GM04504 (cell line): ENCODE measurements at regions not wholly inside any gene's neighbourhood (a gene's known extent, or its start where the extent isn't known, plus 50 kb on each side); places are given as distances from the start of the nearest gene placed in this dataset.
A peak's percentile ranks its signal among the peaks of the same experiment; 100 is the strongest.

Experiments used
- DNase-seq: peaks from one replicate; pipeline ENCODE4 v3.0.0-alpha.2; 2012; ENCODE audit warnings: low read depth

- no peak for DNase-seq
Observed at GRCh38 chr2:11044201-11044600, 111.1 kb upstream of the SLC66A3 start.

DNA sequence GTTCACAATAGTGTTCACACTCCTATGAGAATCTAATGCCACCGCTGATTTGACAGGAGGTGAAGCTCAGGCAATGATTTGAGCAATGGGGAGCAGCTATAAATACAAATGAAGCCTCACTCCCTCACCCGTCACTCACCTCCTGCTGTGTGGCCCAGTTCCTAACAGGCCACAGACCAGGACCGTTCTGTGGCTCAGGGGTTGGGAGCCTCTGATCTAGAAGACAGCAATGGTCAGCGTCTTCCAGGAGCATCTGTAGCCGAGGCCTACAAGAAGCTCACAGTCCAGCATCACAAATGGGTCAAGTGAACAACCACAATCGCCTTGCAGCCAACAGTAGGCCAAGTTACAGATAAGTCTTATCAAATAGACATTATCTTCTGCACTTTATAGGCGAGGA, 110.0 kb upstream of the SLC66A3 start:
- no peak for DNase-seq

- DNase-seq, result no peak
Observed at GRCh38 chr2:11048335-11049008, 106.8 kb upstream of the SLC66A3 start.

DNA sequence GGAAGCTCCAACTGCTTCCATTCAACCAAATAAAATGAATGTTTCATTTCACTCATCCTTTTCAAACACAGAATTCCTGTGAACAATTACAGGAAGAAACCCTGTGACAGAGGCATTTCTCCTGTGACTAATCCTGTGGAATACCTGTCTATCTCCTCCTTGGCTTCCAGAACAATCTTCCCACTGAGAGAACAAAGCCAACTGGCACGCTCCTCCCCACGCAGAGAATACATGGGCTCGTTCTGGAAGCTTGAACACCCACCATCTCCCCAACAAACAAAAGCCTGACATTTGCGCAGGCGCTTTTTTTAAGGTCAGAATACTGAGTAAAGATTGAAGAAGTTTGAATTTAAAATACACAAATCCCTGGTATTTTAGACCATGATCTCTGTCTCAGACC, 104.7 kb upstream of the SLC66A3 start:
- DNase-seq, result no peak

- DNase-seq, result no peak
Observed at GRCh38 chr2:11051280-11051679, 104.0 kb upstream of the SLC66A3 start.

- no peak for DNase-seq
Observed at GRCh38 chr2:11053546-11053945, 101.7 kb upstream of the SLC66A3 start.

DNA sequence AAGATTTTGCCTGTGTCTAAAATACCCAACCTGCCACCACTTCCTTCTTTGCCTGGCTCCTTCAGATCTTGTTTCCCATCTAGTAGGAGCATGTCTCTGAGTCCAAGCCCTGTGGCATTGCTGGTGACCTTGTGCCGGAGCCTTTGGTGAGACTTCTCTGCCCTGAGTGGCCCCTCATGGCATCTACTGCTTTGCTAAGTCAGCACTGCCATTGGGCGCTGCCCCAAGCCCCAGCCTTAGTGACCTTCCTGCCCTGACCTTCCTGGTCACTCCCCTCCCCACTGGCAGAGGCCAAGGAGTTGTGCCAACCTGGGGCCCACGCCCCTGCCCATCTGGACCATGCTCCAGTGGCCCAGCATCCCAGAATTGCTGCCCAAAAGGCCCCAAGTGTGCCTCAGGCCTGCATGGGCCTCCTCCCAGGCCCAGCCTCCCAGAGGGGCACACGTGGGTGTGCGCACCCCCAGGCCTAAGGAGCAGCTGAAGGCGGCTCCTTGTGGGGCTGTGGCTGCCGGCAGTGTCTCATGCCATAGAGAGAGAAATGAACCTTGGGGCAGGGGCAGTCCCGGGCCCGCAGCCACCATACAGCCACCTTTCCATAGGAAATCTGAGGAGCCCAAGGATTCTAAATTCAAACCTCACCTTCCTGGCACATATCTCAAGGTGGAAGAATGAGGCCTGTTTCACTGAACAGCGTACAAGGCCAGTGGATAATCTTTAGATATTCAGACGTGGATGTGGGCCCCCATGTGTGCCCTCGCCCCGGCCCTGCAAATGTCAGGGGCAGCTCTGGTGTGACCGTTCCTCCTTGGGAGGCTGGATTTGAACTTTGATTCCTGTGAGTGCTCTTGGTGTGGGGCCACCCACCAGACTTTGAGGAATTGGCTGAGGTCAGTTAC, 100.2 kb upstream of the SLC66A3 start:
- DNase-seq, result no peak

DNA sequence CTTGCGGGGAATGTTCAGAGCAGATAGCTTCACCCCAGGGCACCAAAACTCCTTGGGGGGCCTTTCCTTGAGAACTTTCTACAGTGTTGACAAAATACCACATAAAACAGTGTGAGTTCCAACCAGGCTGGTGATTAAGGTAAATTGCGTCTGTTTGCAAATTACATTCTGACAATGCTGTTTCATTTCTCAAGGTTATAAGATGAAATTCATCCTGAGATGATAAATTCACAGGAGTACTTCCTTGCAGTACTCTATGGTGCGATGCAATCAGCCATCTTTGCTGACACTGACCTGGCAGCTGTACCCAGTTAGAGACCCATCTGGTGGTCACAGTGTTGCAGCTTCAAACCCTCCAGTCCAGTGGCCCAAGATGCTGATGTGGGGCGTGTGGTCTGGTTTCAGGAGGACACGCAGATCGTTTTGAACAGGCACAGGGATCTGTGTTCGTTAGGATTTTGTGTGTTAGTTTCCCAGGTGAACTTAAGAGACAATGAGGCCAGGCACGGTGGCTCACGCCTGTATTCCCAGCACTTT, 99.5 kb upstream of the SLC66A3 start:
- DNase-seq, result no peak

- peak; percentile 94 for DNase-seq
Observed at GRCh38 chr2:11056614-11057013, 98.7 kb upstream of the SLC66A3 start.

- DNase-seq, result no peak
Observed at GRCh38 chr2:11057031-11057430, 98.2 kb upstream of the SLC66A3 start.

DNA sequence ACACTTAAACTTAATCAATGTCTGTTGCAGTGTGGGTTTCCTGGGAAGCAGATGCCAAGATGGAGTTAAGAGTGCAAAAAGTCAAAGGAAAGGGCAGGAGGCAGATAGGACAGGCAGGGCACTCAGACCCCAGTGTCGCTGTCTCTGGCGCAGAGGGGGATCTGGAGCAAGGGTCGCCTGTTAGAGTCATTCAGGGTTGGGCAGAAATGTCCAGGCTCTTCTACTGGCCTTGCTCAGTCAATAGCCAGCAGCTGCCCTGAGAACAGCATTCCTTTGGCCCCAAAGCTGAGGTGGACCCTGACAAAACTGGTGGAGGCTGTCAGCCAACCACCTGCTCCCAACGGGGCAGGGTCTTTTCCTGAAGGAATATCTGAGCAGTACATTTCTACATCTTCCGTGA, 97.1 kb upstream of the SLC66A3 start:
- DNase-seq, result no peak

DNA sequence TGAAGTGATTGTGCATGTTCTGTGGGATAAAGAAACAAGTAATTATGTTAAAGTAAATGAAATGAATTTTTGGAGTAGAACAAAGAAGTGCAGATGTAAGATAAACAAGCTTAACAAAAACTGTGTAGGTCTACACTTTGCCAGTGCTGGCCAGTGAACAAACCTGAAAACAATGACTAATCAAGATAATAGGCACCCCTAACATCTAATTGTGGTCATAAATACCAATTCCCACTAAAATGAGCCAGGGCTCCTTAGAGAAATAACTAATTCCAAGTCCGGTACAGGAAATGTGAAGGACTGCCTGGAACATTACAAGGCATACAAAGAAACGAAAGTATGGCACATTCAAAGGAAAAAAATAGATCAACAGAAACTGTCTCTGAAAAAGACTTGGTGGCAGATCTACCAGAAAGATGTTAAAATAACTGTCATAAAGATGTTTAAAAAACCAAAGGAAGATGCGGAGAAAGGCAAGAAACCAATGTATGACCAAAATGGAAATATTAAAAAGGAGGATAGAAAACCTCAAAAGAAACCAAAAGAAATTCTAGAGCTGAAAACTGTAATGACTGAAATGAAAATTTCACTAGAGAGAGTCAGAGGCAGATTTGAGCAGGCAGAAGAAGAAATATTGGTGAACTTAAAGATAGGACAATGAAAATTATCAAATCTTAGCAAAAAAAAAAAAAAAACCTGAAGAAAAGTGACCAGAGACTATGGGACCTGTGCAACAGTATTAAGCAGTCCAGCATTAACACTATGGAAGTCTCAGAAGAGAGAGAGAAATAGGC, 94.7 kb upstream of the SLC66A3 start:
- DNase-seq, result no peak

- no peak for DNase-seq
Observed at GRCh38 chr2:11065833-11066485, 89.3 kb upstream of the SLC66A3 start.

GRCh38 chr2:11067221-11068078, 87.8 kb upstream of the SLC66A3 start:
- no peak for DNase-seq

DNA sequence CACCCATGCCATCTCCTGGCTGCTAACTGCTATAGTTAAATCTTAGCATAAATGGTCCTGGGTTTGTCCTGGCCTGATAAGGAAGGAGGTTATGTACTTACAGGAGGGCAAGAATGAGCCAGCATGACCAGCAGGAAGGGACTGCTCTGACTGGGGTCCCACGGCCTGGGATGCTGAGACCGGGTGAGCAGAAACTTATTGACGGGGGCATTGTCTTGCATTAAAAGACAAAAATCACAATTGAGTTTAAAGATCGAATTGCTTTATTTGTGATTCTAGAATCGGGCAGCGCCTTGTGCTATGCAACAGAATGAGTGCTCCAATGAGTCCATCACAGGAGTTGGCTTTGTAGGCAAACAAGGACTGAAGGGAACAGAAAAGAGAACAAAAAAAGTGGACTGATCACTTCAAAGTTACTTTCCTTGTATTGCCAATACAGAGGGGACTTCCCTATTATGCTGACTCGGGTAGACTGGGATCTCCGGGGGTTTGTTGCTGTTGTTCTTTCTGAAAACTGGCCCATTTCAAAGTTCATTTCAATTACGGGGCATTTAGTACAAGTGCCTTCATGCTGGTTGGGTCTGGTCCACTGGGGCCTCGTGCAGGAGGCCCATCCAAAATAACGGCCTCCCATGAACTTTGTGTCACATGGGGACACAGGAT, 87.1 kb upstream of the SLC66A3 start:
- DNase-seq, result no peak

- no peak for DNase-seq
Observed at GRCh38 chr2:11068856-11069526, 86.3 kb upstream of the SLC66A3 start.

DNA sequence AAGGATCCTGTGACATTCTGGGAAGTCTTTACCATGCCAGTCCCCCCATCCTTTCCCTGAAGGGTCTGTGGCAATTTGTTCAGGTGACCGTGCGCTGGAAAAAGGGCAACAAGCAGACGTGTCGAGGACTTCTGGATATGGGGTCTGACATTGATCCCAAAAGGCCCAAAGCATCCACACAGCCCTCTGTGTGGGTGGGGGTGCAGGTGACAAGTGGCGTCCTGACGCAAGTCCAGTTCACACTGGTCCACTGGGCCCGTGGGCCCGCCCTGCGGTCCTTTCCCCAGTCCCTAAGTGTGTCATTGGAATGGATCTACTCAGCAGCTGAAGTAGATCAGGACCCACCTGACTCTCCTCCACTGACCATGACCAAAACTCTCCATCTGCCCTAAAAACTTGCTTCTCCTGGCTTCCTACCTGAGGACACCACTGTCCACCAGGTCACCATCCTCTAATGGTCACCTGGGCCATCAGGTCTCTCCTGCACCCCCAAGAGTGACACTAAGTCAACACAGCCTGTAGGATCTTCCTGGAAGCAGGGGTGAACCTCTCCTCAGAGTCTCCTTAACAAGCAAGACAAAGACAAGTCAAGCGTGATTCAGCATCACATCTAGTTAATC, 85.6 kb upstream of the SLC66A3 start:
- DNase-seq, result no peak

DNA sequence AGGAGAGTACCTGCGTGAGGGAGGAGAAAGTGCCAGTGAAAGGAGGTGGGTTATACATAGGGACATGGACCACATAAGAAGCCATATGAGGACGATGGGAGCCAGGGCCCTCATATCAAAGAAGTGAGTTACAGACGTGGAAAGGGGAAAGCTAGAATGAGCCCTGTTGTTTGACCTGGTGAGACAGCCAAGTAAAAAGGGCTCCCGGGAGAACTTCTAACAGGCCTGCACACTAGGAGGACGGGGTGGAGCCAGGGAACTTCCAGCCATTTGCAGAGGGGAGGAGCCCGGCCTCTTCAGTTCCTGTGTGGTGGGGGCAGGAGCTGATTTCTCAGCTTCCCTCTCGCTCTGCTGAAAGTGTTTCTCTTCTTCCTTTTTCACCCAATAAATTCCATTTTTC, 84.1 kb upstream of the SLC66A3 start:
- no peak for DNase-seq

DNA sequence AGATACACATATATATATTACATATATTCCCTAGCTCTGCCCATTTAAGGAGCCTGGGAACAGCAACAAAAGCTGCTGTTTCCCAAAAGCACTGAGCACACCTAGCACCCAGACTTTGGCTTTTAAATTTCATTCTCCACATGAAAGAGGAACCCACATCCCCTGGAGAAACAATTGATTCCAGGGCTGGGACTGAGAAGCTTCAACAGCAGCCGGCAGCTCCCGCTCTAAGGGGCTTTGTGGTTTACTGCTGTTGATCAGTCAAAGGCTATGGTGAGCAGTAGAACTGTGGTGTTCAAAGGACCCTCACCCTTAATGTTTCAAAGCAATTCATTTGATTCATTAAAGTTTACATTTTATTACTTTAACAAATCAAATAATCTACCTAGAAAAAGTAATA, 83.3 kb upstream of the SLC66A3 start:
- DNase-seq, result no peak
